ENCODE measurements at regions not wholly inside any gene's neighbourhood (a gene's known extent, or its start where the extent isn't known, plus 50 kb on each side); places are given as distances from the start of the nearest gene placed in this dataset.

GRCh38 chr2:88892788-88893187, 201.3 kb downstream of the RPIA start:
- TF ChIP-seq CTCF (IDR thresholded peaks at IDR 0.05) (no peak), POLR2A (IDR thresholded peaks at IDR 0.05) (no peak)
